Epithelial cell of esophagus (primary cell): ENCODE measurements at regions not wholly inside any gene's neighbourhood (a gene's known extent, or its start where the extent isn't known, plus 50 kb on each side); places are given as distances from the start of the nearest gene placed in this dataset.

Experiments
- DNase-seq: peaks from one replicate; pipeline ENCODE4 v3.0.0; 2010; ENCODE audit warnings: low read depth
- H3K4me3 ChIP-seq: 2 replicates; pipeline ENCODE4 v1.5.1; 2011; ENCODE audit warnings: mild to moderate bottlenecking, low read length, control low read depth
- CTCF ChIP-seq: IDR thresholded peaks from 2 replicates; pipeline ENCODE4 v1.5.1; 2011; ENCODE audit warnings: low read depth, mild to moderate bottlenecking, low read length, control low read depth, inconsistent platforms; ENCODE audit not compliant: insufficient read depth; ENCODE audit errors: missing control alignments

DNA sequence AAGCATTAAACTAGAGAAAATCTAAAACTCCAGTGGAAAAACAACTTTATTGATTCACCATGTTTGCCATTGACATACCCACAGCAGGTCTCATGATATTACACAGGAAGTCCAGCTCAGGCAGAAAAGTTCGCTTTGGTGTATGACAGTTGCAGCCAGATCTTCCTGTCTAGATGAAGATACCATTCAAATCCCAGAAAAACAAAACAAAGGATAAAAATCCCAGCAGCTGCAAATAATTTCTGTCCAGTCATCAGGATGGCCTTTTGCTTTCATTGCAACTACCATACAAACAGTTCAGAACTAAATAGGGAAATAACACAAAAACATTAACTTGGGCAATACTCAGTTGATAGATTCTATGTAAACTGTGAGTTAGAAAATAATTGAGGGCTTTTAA, 136.0 kb upstream of the NREP start:
- DNase-seq = no peak
- no peak overlapping the region for H3K4me3 ChIP-seq

DNA sequence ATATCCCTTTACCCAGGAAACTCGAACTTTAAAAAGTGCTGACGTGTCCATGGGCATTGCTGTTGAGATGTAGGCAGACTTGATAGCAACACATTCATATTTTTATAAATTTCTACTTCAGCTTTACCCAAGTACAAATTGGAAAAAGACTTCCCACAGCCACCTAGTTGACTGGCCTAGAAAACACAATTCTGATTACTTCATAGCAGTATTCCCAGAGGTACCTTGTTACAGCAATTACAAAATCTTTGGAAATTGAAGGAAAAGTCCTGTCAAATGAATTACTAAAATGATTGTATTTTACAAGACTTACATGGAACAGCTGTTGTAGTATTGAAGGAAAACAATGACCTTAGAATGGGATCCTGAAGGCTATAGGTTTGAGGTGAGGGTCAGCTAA, 130.7 kb upstream of the NREP start:
- DNase-seq = no peak
- no peak overlapping the region for H3K4me3 ChIP-seq
- TF ChIP-seq CTCF = no peak

More for the DNA sequence above, 136.0 kb upstream of the NREP start:
- TF ChIP-seq CTCF = no peak

DNA sequence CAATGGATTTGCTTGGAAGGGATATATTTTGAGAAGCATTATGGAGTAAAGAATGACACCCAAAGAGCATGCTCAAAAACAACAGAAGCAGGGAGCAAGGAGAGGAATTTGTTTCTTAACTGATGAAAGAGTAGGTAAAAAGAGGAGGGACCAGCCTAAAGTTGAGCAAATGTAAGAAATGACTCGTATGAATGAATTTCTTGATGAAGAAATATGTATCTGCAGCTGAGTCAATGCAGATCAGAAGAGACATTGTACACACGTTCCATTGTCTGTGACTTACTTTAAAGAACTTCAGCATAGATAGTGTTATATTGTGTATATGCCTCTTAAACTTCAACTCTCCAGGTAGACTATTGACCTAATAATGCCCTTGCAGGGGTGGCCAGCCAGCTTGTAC, 112.7 kb upstream of the NREP start:
- peak; percentile 57 for DNase-seq
- H3K4me3 ChIP-seq = no peak overlapping the region
- TF ChIP-seq CTCF = no peak

GRCh38 chr5:111865356-111865755, 108.4 kb upstream of the NREP start:
- TF ChIP-seq CTCF = no peak
- H3K4me3 ChIP-seq = no peak overlapping the region
- DNase-seq = peak; percentile 26

DNA sequence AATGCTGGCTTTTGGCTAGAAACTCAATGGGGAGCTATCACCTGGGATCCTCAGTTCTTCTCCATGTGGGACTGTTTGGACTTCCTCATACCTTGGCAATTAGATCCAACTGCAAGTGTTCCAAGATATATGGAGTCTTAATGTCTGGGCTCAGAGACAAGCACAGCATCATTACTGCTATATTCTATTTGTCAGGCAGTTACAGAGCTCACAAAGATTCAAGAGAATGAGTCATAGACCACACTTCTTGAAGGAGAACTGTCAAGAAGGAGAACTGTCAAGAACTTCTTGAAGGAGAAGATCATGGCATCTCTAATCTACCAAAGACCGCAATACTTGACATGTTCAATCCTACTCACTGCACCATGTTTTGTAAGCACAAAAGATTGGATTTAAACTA, 106.8 kb upstream of the NREP start:
- DNase-seq = peak; percentile 20
- no peak for TF ChIP-seq CTCF
- H3K4me3 ChIP-seq = no peak overlapping the region

- no peak overlapping the region for H3K4me3 ChIP-seq
- peak; percentile 90 for DNase-seq
- no peak for TF ChIP-seq CTCF
Measured at GRCh38 chr5:111859533-111860270, 102.7 kb upstream of the NREP start.

DNA sequence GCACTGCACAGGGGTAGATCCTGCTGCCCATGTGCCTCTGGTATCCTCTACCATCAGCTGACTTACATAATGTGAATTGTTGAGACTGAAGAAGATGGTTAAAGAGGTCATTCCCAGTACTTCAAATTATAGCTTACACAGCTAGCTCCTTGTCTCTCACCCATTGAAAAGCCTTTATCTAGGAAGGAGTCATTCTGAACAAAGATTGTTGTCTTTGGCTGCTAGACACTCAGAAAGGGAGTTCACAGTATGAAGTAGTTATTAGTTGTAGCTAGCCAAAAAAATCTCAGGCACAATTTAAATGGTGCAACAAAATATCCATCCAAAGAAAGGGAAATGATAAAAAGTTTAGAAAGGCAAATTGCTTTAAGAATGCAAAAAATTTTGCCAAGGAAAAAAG, 102.0 kb upstream of the NREP start:
- no peak for TF ChIP-seq CTCF
- H3K4me3 ChIP-seq = no peak overlapping the region
- no peak for DNase-seq
